IMR-90 (cell line): ENCODE measurements at regions not wholly inside any gene's neighbourhood (a gene's known extent, or its start where the extent isn't known, plus 50 kb on each side); places are given as distances from the start of the nearest gene placed in this dataset.

Source experiments
- ATAC-seq: fragments of 200-7000 bp; cut with Tn5 transposase; 2 replicates; pipeline ENCODE4 v1.9.1; 2020; ENCODE audit warnings: low read depth, mild to moderate bottlenecking, moderate library complexity
- BruUV-seq: library from RNA; stranded (reverse); fragments of 400-500 nt; replicated peaks from 2 replicates; lab custom pipeline; 2021; lab: Mats Ljungman, UMichigan
- CTCF ChIA-PET: fragments of 300-600 bp; formaldehyde crosslinking; extraction: SDS; loops from one replicate; lab custom pipeline; 2021; ENCODE audit warnings: antibody characterized with exemption; lab: Yijun Ruan, JAX
- POLR2A ChIA-PET: fragments of 300-600 bp; sonication (Branson Sonifier 250); formaldehyde crosslinking; loops from one replicate; lab custom pipeline; 2022; ENCODE audit warnings: antibody characterized with exemption; ENCODE audit not compliant: unreplicated experiment; lab: Charles Lee
- DNase-seq: peaks from one replicate; pipeline ENCODE4 v3.0.0; 2013
- H2AFZ ChIP-seq: replicated peaks from 2 replicates; pipeline ENCODE3; 2013; ENCODE audit warnings: low read length, mild to moderate bottlenecking; ENCODE audit not compliant: poor library complexity
- H2AK5ac ChIP-seq: 2 replicates; pipeline ENCODE4 v1.6.1; 2013; ENCODE audit warnings: low read depth, low read length, inconsistent platforms
- H2AK9ac ChIP-seq: replicated peaks from 2 replicates; pipeline ENCODE3; 2013; ENCODE audit warnings: mild to moderate bottlenecking, low read depth, low read length, moderate library complexity; ENCODE audit not compliant: poor library complexity
- H2BK120ac ChIP-seq: 2 replicates; pipeline ENCODE4 v1.6.1; 2013; ENCODE audit warnings: low read depth, low read length, inconsistent platforms
- H2BK15ac ChIP-seq: 3 replicates; pipeline ENCODE4 v1.6.1; 2013; ENCODE audit warnings: low read depth, low read length, inconsistent platforms
- H2BK20ac ChIP-seq: 2 replicates; pipeline ENCODE4 v1.6.1; 2013; ENCODE audit warnings: low read depth, mild to moderate bottlenecking, inconsistent platforms, low read length, moderate library complexity
- H2BK5ac ChIP-seq: 2 replicates; pipeline ENCODE4 v1.6.1; 2013; ENCODE audit warnings: mild to moderate bottlenecking, low read depth, low read length, inconsistent platforms; ENCODE audit not compliant: poor library complexity, severe bottlenecking
- H3K14ac ChIP-seq: replicated peaks from 2 replicates; pipeline ENCODE4 v1.6.1; 2013; ENCODE audit warnings: low read depth, low read length, inconsistent platforms
- H3K18ac ChIP-seq: 2 replicates; pipeline ENCODE4 v1.6.1; 2013; ENCODE audit warnings: low read depth, low read length, control low read depth
- H3K23ac ChIP-seq: 2 replicates; pipeline ENCODE4 v1.6.1; 2013; ENCODE audit warnings: low read depth, low read length, inconsistent platforms
- H3K27ac ChIP-seq: 2 replicates; pipeline ENCODE4 v1.5.1; 2013; ENCODE audit warnings: mild to moderate bottlenecking, control low read depth, low read length; ENCODE audit not compliant: insufficient read depth
- H3K27me3 ChIP-seq: 2 replicates; pipeline ENCODE4 v1.6.1; 2013; ENCODE audit warnings: low read length; ENCODE audit not compliant: control insufficient read depth, insufficient read depth
- H3K36me3 ChIP-seq: 2 replicates; pipeline ENCODE4 v1.6.1; 2013; ENCODE audit warnings: low read length, mixed read lengths; ENCODE audit not compliant: control insufficient read depth, insufficient read depth
- H3K4ac ChIP-seq: 2 replicates; pipeline ENCODE4 v1.6.1; 2013; ENCODE audit warnings: low read depth, low read length, inconsistent platforms
- H3K4me1 ChIP-seq: 2 replicates; pipeline ENCODE4 v1.6.1; 2013; ENCODE audit warnings: low read length, mixed read lengths; ENCODE audit not compliant: control insufficient read depth, insufficient read depth
- H3K4me2 ChIP-seq: 2 replicates; pipeline ENCODE4 v1.6.1; 2013; ENCODE audit warnings: low read depth, mild to moderate bottlenecking, control low read depth, low read length, moderate library complexity
- H3K4me3 ChIP-seq: 2 replicates; pipeline ENCODE4 v1.5.1; 2013; ENCODE audit warnings: low read depth, mild to moderate bottlenecking, control low read depth, low read length, moderate library complexity; ENCODE audit not compliant: insufficient read depth
- H3K56ac ChIP-seq: 2 replicates; pipeline ENCODE4 v1.6.1; 2013; ENCODE audit warnings: low read length, inconsistent platforms; ENCODE audit not compliant: insufficient read depth; ENCODE audit errors: extremely low read depth
- H3K79me1 ChIP-seq, 2 experiments: 2 replicates each; pipeline ENCODE4 v1.6.1; 2013; ENCODE audit warnings: low read length in 2 of 2, inconsistent platforms in 1 of 2, low read depth in 1 of 2
- H3K9ac ChIP-seq: 2 replicates; pipeline ENCODE4 v1.6.1; 2013; ENCODE audit warnings: low read depth, low read length, control low read depth
- H3K9me1 ChIP-seq: 2 replicates; pipeline ENCODE4 v1.6.1; 2013; ENCODE audit warnings: low read length, inconsistent platforms; ENCODE audit not compliant: insufficient read depth
- H3K9me3 ChIP-seq: 2 replicates; pipeline ENCODE4 v1.6.1; 2013; ENCODE audit warnings: low read length; ENCODE audit not compliant: control insufficient read depth, insufficient read depth
- H4K20me1 ChIP-seq: 2 replicates; pipeline ENCODE4 v1.6.1; 2013; ENCODE audit warnings: low read length, inconsistent platforms; ENCODE audit not compliant: insufficient read depth
- H4K5ac ChIP-seq: 2 replicates; pipeline ENCODE4 v1.6.1; 2013; ENCODE audit warnings: mild to moderate bottlenecking, low read depth, low read length, control low read depth
- H4K8ac ChIP-seq, 2 experiments: 2 replicates each; pipeline ENCODE4 v1.6.1; 2013; ENCODE audit warnings: low read depth in 2 of 2, low read length in 2 of 2, control low read depth in 1 of 2, inconsistent platforms in 1 of 2
- H4K91ac ChIP-seq: 2 replicates; pipeline ENCODE4 v1.6.1; 2013; ENCODE audit warnings: low read depth, low read length, inconsistent platforms; ENCODE audit not compliant: insufficient read depth
- BHLHE40 ChIP-seq: fragments of 150-350 bp; IDR thresholded peaks from 2 replicates; pipeline ENCODE4 v1.6.1; 2016; ENCODE audit warnings: mild to moderate bottlenecking, low read depth, low read length
- CEBPB ChIP-seq: IDR thresholded peaks from 2 replicates; pipeline ENCODE4 v1.6.1; 2012; ENCODE audit warnings: low read depth, low read length, improper control_type of control experiment
- FOS ChIP-seq: fragments of 150-350 bp; IDR thresholded peaks from 2 replicates; pipeline ENCODE4 v1.6.1; 2016; ENCODE audit warnings: low read depth, low read length
- MAFK ChIP-seq: IDR thresholded peaks from 2 replicates; pipeline ENCODE4 v1.6.1; 2012; ENCODE audit warnings: low read depth, low read length, improper control_type of control experiment
- NFE2L2 ChIP-seq: fragments of 150-350 bp; IDR thresholded peaks from 2 replicates; pipeline ENCODE4 v1.6.1; 2016; ENCODE audit warnings: low read depth, mild to moderate bottlenecking, low read length
- RCOR1 ChIP-seq: IDR thresholded peaks from 2 replicates; pipeline ENCODE4 v1.6.1; 2012; ENCODE audit warnings: mild to moderate bottlenecking, low read length, improper control_type of control experiment; ENCODE audit not compliant: insufficient replicate concordance
- RFX5 ChIP-seq: IDR thresholded peaks from 2 replicates; pipeline ENCODE4 v1.8.0; 2012; ENCODE audit warnings: low read depth, mild to moderate bottlenecking, low read length, moderate library complexity
- USF2 ChIP-seq: fragments of 150-350 bp; IDR thresholded peaks from 2 replicates; pipeline ENCODE4 v1.6.1; 2017; ENCODE audit warnings: mild to moderate bottlenecking, antibody characterized with exemption, low read length, low read depth
- WGBS, 2 experiments: methylation state at CpG; one replicate each; pipeline versions ENCODE4 v1.1.5 to v1.1.7; 2013; ENCODE audit warnings: missing lambda C conversion rate in 2 of 2; ENCODE audit not compliant: insufficient read length in 1 of 2; ENCODE audit errors: extremely low coverage in 2 of 2; 5-methylcytosine and 5-hydroxymethylcytosine counted together
- dilution Hi-C: fragments of 300-500 bp; cut with HindIII; formaldehyde crosslinking; loops from one replicate; pipeline ENCODE4 v1.14.3; 2018; ENCODE audit warnings: low sequenced_read_pairs; ENCODE audit not compliant: unreplicated experiment
- in situ Hi-C: fragments of 300-500 bp; cut with MboI; formaldehyde crosslinking; loops from 3 replicates; pipeline ENCODE4 v1.14.3; 2019; ENCODE audit warnings: low sequenced_read_pairs, inconsistent platforms, mixed read lengths
- intact Hi-C: fragments of 100-400 bp; cut with micrococcal nuclease; formaldehyde crosslinking; loops from 2 replicates; pipeline ENCODE4 v1.10.0; 2022

- ChIA-PET POLR2A (no interaction called here), CTCF (no interaction called here)
- H3K56ac ChIP-seq, result no peak overlapping the region
- H2BK120ac ChIP-seq, result no peak overlapping the region
- no peak overlapping the region for H2BK20ac ChIP-seq
- peaks cover 6% of the 10 kb centered on the region for H3K9me3 ChIP-seq
- H2BK15ac ChIP-seq, result no peak overlapping the region
- ATAC-seq (no peak), DNase-seq (no peak)
- H3K4me1 ChIP-seq, result no peaks in the 10 kb centered on the region
- no peak overlapping the region for H2AFZ ChIP-seq
- no peak overlapping the region for H4K5ac ChIP-seq
- H3K4me3 ChIP-seq, result no peak overlapping the region
- intact Hi-C loops (no loop called here), in situ Hi-C loops (no loop called here), dilution Hi-C loops (no loop called here)
- H2AK5ac ChIP-seq, result no peak overlapping the region
- no peaks in the 10 kb centered on the region for H3K27me3 ChIP-seq
- no peak overlapping the region for H3K4me2 ChIP-seq
- H3K18ac ChIP-seq, result no peak overlapping the region
- no peak overlapping the region for H3K14ac ChIP-seq
- H4K20me1 ChIP-seq, result no peaks in the 10 kb centered on the region
- H3K79me1 ChIP-seq, result no peaks in the 10 kb centered on the region
- no peak overlapping the region for H2BK5ac ChIP-seq
- no peak overlapping the region for H3K4ac ChIP-seq
- H3K9me1 ChIP-seq, result no peaks in the 10 kb centered on the region
- TF ChIP-seq BHLHE40 (no peak), RFX5 (no peak), FOS (no peak), USF2 (no peak), RCOR1 (no peak), NFE2L2 (no peak), MAFK (no peak), CEBPB (no peak)
- no peak overlapping the region for H3K23ac ChIP-seq
- H3K27ac ChIP-seq, result no peak overlapping the region
- BruUV-seq, result no TSS peak
- no peaks in the 10 kb centered on the region for H3K36me3 ChIP-seq
- H4K8ac ChIP-seq, result no peak overlapping the region
- H2AK9ac ChIP-seq, result no peak overlapping the region
- WGBS, 2 experiments, result no CpG with 5 or more reads among the region's 2 CpGs
- H4K91ac ChIP-seq, result no peak overlapping the region
- no peak overlapping the region for H3K9ac ChIP-seq
Observed at GRCh38 chrX:35622040-35622439, 176.1 kb upstream of the MAGEB16 start.
